GM19239 (cell line): ENCODE measurements at regions not wholly inside any gene's neighbourhood (a gene's known extent, or its start where the extent isn't known, plus 50 kb on each side); places are given as distances from the start of the nearest gene placed in this dataset.
"Not testable (repeated sequence)": the region's sequence is repeated elsewhere in the genome, so short reads cannot be mapped to it uniquely, and the experiment has no call there.

Source experiments
- DNase-seq: peaks from one replicate; pipeline ENCODE4 v3.0.0; 2011; ENCODE audit warnings: low spot score; ENCODE audit not compliant: insufficient read length
- FAIRE-seq: peaks from 2 replicates; lab custom pipeline; 2011; peaks lifted over from hg19 to GRCh38; lab: Jason Lieb, UNC

DNA sequence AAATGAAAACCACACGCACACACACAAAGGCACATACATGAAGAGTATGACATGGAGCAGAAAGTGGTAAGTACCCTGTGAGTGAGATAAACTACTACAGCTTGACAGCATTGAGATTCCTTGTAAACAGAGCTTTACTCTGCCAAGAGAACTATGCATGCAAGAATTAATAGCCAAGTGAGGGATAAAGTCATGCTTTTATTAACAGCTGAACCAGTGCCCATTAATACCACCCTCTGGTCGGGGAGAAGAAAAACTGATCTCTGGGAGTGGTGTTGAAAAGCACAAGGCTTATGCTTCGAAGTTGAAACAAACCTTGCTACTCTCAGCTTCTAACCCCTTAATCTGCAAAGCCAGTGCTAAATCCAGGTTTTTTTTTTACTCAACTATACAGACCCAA, 95.9 kb upstream of the C1QTNF7 start:
- DNase-seq: no peak
- no peak for FAIRE-seq

- FAIRE-seq (no peak), DNase-seq (no peak)
These were observed 95.5 kb upstream of the C1QTNF7 start for GRCh38 chr4:15332377-15332776.

- DNase-seq (no peak), FAIRE-seq (no peak)
These were observed 93.9 kb upstream of the C1QTNF7 start for GRCh38 chr4:15333692-15334633.

GRCh38 chr4:15336410-15337167, 91.2 kb upstream of the C1QTNF7 start:
- no peak for DNase-seq
- no peak for FAIRE-seq

DNA sequence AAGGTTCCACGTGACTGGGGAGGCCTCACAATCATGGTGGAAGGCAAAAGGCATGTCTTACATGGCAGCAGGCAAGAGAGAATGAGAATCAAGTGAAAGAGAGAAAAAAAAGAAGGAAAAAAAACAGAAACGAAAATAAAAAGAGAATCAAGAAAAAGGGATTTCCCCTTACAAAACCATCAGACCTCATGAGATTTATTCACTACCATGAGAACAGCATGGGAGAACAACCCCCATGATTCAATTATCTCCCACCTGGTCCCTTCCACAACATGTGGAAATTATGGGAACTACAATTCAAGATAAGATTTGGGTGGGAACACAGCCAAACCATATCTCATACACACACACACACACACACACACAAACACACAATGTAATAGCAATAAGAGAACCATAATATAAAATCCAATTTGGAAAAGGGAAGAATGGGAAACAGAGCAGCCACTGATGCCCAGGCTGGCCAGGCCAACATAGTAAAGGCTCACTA, 90.6 kb upstream of the C1QTNF7 start:
- DNase-seq, FAIRE-seq: not testable (repeated sequence)

- DNase-seq (no peak), FAIRE-seq (no peak)
These were observed 88.1 kb upstream of the C1QTNF7 start for GRCh38 chr4:15339737-15340136.

GRCh38 chr4:15340332-15340731, 87.5 kb upstream of the C1QTNF7 start:
- FAIRE-seq (no peak), DNase-seq (no peak)

GRCh38 chr4:15340902-15341732, 86.7 kb upstream of the C1QTNF7 start:
- DNase-seq: no peak
- no peak for FAIRE-seq

DNA sequence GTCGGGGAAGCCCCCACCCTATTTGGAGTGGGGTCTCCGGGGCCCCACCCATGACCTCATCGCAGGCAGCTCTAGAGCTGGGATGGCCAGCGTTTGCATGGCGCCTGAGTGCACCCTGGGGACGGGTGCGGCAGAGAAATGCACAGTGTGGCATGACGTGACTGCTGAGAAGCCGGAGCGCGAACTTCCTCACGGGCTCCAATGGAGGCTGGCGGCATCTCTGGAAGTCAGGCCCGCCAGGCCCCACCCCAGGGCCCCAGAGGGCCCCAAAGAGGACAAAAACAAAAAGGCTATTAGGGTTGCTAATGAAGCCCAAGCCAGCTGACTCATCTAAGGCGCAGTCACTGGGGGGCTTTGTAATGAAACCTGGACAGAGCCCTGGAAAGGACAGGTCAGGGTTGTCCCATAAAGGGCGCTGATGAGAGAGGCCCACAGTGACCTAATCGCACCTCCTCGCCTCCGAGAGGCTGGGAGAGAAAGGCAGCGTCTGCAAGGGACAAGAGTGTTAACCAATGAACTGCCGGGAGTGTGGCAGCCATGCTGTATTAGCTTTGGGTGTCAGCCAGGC, 86.0 kb upstream of the C1QTNF7 start:
- FAIRE-seq (no peak), DNase-seq (no peak)

GRCh38 chr4:15343000-15343399, 84.8 kb upstream of the C1QTNF7 start:
- DNase-seq (no peak), FAIRE-seq (no peak)

- DNase-seq (no peak), FAIRE-seq (no peak)
These were observed 84.3 kb upstream of the C1QTNF7 start for GRCh38 chr4:15343581-15343980.

- no peak for FAIRE-seq
- no peak for DNase-seq
These were observed 83.8 kb upstream of the C1QTNF7 start for GRCh38 chr4:15344041-15344440.

- FAIRE-seq: no peak
- DNase-seq: no peak
These were observed 82.7 kb upstream of the C1QTNF7 start for GRCh38 chr4:15345134-15345533.

DNA sequence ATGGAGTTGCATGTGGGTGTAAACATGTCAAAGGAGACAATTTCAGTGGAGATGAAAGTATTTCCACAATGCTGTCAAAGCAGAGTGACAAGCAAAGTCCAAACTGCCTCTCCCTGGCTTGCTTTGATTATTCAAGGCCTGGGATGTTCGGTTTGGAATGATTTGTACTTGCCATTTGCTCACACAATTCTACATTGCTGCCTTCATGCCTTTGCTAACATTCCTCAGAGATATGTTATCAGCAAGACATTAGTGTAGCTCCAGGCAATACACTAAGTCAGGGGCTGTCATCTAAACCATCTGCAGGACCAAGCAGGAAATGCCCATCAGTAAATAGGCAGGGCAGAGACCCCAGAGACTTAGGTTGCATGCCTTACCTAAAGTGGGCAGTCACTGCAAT, 79.6 kb upstream of the C1QTNF7 start:
- DNase-seq (no peak), FAIRE-seq (no peak)

GRCh38 chr4:15348695-15349094, 79.1 kb upstream of the C1QTNF7 start:
- FAIRE-seq: no peak
- no peak for DNase-seq

DNA sequence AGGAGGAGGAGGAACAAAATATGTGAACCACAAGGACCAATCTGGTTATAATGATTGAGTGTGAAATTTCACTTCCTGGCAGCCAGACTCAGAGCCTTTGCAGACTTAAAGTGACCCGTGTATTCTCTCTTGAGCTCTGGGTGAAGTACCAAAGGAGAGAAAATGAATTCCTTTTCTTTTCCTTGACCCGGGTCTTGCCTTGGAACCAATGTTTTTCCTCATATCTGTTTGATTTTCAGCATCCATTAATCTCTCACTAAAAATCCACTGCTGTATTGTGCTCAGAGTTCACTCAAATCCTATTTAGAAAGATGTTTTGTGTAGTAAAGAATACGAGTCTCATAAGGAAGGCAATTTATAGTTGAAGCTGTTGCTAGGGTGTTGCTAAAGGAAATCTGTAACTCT, 78.3 kb upstream of the C1QTNF7 start:
- DNase-seq: no peak
- FAIRE-seq: no peak

- no peak for DNase-seq
- no peak for FAIRE-seq
These were observed 77.9 kb upstream of the C1QTNF7 start for GRCh38 chr4:15349965-15350364.

DNA sequence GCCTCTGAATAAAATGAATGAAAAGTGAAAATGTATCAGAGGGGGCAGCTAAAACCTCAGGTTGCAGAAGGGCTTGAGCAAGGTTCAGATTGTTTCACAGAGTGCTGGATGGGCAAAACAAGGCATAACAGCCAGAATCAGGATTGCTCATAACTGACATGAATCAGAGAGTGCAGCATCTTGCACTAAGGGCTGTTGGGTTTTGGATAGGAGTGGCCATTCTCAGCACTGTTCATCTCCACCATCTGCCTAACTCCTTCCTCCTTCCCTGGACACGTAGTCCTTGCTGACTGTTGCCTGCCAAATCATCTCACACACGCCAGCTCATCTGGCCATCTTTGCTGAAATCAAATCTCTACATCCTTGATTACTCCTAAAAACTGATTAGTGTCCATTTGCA, 75.3 kb upstream of the C1QTNF7 start:
- FAIRE-seq: no peak
- DNase-seq: no peak

- DNase-seq: no peak
- no peak for FAIRE-seq
These were observed 74.6 kb upstream of the C1QTNF7 start for GRCh38 chr4:15353207-15353606.
